Neural cell (in vitro differentiated cells): ENCODE measurements at regions not wholly inside any gene's neighbourhood (a gene's known extent, or its start where the extent isn't known, plus 50 kb on each side); places are given as distances from the start of the nearest gene placed in this dataset.

Experiments
- H2AFZ ChIP-seq: fragments of 200-600, 300-800 bp; sonication (generic), shearing (Covaris generic); 2 replicates; pipeline ENCODE4 v1.6.0; 2014; ENCODE audit warnings: low read depth, mild to moderate bottlenecking, antibody characterized with exemption, low read length, moderate library complexity
- H3F3A ChIP-seq: fragments of 200-600 bp; shearing (Covaris generic); 2 replicates; pipeline ENCODE4 v1.6.1; 2016; ENCODE audit warnings: mild to moderate bottlenecking, moderate library complexity, mixed read lengths, antibody characterized with exemption, low read length; ENCODE audit not compliant: insufficient read depth, poor library complexity, severe bottlenecking
- H3K27ac ChIP-seq: fragments of 200-600, 300-800 bp; sonication (generic), shearing (Covaris generic); 2 replicates; pipeline ENCODE4 v1.5.1; 2014; ENCODE audit warnings: mild to moderate bottlenecking, low read length, moderate library complexity
- H3K27me3 ChIP-seq: fragments of 300-800, 200-600 bp; sonication (generic), shearing (Covaris generic); 2 replicates; pipeline ENCODE4 v1.6.0; 2014; ENCODE audit warnings: mild to moderate bottlenecking, low read depth, low read length, moderate library complexity; ENCODE audit not compliant: insufficient read depth
- H3K36me3 ChIP-seq: fragments of 300-800, 200-600 bp; sonication (generic), shearing (Covaris generic); 2 replicates; pipeline ENCODE4 v1.5.1; 2014; ENCODE audit warnings: mild to moderate bottlenecking, antibody characterized with exemption, low read length, moderate library complexity; ENCODE audit not compliant: insufficient read depth
- H3K4me2 ChIP-seq: fragments of 300-800, 200-600 bp; sonication (generic), shearing (Covaris generic); 2 replicates; pipeline ENCODE4 v1.6.0; 2014; ENCODE audit warnings: mild to moderate bottlenecking, low read length
- H3K4me3 ChIP-seq: fragments of 300-800, 200-600 bp; sonication (generic), shearing (Covaris generic); 2 replicates; pipeline ENCODE4 v1.5.1; 2014; ENCODE audit warnings: mild to moderate bottlenecking, low read length, moderate library complexity
- H3K79me2 ChIP-seq: fragments of 200-600 bp; shearing (Covaris generic); replicated peaks from 2 replicates; pipeline ENCODE4 v1.6.0; 2014; ENCODE audit warnings: mild to moderate bottlenecking, low read length, moderate library complexity; ENCODE audit not compliant: insufficient read depth
- H3K9ac ChIP-seq: fragments of 300-800, 200-600 bp; sonication (generic), shearing (Covaris generic); 2 replicates; pipeline ENCODE4 v1.6.1; 2016; ENCODE audit warnings: mild to moderate bottlenecking, low read length, mixed read lengths
- H3K9me2 ChIP-seq: fragments of 200-600 bp; shearing (Covaris generic); 2 replicates; pipeline ENCODE4 v1.6.1; 2016; ENCODE audit warnings: mild to moderate bottlenecking, low read length, mixed read lengths; ENCODE audit not compliant: insufficient read depth
- H3K9me3 ChIP-seq: fragments of 200-600, 300-800 bp; sonication (generic), shearing (Covaris generic); 2 replicates; pipeline ENCODE4 v1.6.1; 2016; ENCODE audit warnings: mild to moderate bottlenecking, mixed run types, low read length, moderate library complexity, mixed read lengths
- H4K20me1 ChIP-seq: fragments of 200-600 bp; shearing (Covaris generic); 2 replicates; pipeline ENCODE4 v1.6.1; 2016; ENCODE audit warnings: mild to moderate bottlenecking, mixed run types; ENCODE audit not compliant: insufficient read depth
- CTCF ChIP-seq: fragments of 450-650 bp; IDR thresholded peaks from 2 replicates; pipeline ENCODE4 v1.5.1; 2014; ENCODE audit warnings: antibody characterized with exemption, mild to moderate bottlenecking, moderate library complexity; ENCODE audit not compliant: poor library complexity, severe bottlenecking
- EP300 ChIP-seq: fragments of 450-650 bp; conservative IDR thresholded peaks from 2 replicates; pipeline ENCODE4 v1.6.1; 2014; ENCODE audit warnings: antibody characterized with exemption, mild to moderate bottlenecking, moderate library complexity; ENCODE audit not compliant: poor library complexity, severe bottlenecking
- EZH2 ChIP-seq: fragments of 200-600, 300-800 bp; shearing (Covaris generic), sonication (generic); IDR thresholded peaks from 2 replicates; pipeline ENCODE4 v1.6.1; 2014; ENCODE audit warnings: antibody characterized with exemption, low read length, borderline replicate concordance, mild to moderate bottlenecking; ENCODE audit not compliant: insufficient read depth, poor library complexity, severe bottlenecking
- MXI1 ChIP-seq: fragments of 450-650 bp; conservative IDR thresholded peaks from 2 replicates; pipeline ENCODE4 v1.6.1; 2014; ENCODE audit warnings: antibody characterized with exemption, mild to moderate bottlenecking; ENCODE audit not compliant: poor library complexity, severe bottlenecking
- POLR2AphosphoS5 ChIP-seq: IDR thresholded peaks from 2 replicates; pipeline ENCODE4 v1.6.1; 2012
- RAD21 ChIP-seq: fragments of 450-650 bp; conservative IDR thresholded peaks from 2 replicates; pipeline ENCODE4 v1.6.1; 2014; ENCODE audit warnings: antibody characterized with exemption, mild to moderate bottlenecking, moderate library complexity
- SMC3 ChIP-seq: fragments of 450-650 bp; conservative IDR thresholded peaks from 2 replicates; pipeline ENCODE4 v1.6.1; 2014; ENCODE audit warnings: antibody characterized with exemption, mild to moderate bottlenecking, moderate library complexity; ENCODE audit not compliant: poor library complexity
- TAF1 ChIP-seq: IDR thresholded peaks from 2 replicates; pipeline ENCODE4 v1.6.1; 2012; ENCODE audit warnings: low read depth
- TF ChIP-seq, protein P1 (sequence below): IDR thresholded peaks from 2 replicates; pipeline ENCODE4 v1.6.1; 2012; ENCODE audit warnings: borderline replicate concordance

- Histone ChIP-seq H3K36me3 (no peaks in the 10 kb centered on the region), H3F3A (no peaks in the 10 kb centered on the region), H3K9ac (no peak overlapping the region), H3K9me3 (no peaks in the 10 kb centered on the region), H3K9me2 (no peaks in the 10 kb centered on the region), H4K20me1 (no peaks in the 10 kb centered on the region), H3K4me2 (no peak overlapping the region), H3K27ac (no peak overlapping the region), H3K79me2 (no peaks in the 10 kb centered on the region), H3K4me3 (no peak overlapping the region), H2AFZ (no peak overlapping the region), H3K27me3 (no peaks in the 10 kb centered on the region)
- TF ChIP-seq CTCF, result no peak
- no peak for TF ChIP-seq MXI1
- TF ChIP-seq RAD21, result no peak
- no peak for TF ChIP-seq SMC3
- TF ChIP-seq EP300, result no peak
- no peak for TF ChIP-seq POLR2AphosphoS5
- TF ChIP-seq, protein P1, sequence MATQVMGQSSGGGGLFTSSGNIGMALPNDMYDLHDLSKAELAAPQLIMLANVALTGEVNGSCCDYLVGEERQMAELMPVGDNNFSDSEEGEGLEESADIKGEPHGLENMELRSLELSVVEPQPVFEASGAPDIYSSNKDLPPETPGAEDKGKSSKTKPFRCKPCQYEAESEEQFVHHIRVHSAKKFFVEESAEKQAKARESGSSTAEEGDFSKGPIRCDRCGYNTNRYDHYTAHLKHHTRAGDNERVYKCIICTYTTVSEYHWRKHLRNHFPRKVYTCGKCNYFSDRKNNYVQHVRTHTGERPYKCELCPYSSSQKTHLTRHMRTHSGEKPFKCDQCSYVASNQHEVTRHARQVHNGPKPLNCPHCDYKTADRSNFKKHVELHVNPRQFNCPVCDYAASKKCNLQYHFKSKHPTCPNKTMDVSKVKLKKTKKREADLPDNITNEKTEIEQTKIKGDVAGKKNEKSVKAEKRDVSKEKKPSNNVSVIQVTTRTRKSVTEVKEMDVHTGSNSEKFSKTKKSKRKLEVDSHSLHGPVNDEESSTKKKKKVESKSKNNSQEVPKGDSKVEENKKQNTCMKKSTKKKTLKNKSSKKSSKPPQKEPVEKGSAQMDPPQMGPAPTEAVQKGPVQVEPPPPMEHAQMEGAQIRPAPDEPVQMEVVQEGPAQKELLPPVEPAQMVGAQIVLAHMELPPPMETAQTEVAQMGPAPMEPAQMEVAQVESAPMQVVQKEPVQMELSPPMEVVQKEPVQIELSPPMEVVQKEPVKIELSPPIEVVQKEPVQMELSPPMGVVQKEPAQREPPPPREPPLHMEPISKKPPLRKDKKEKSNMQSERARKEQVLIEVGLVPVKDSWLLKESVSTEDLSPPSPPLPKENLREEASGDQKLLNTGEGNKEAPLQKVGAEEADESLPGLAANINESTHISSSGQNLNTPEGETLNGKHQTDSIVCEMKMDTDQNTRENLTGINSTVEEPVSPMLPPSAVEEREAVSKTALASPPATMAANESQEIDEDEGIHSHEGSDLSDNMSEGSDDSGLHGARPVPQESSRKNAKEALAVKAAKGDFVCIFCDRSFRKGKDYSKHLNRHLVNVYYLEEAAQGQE, result no peak
- no peak for TF ChIP-seq TAF1
- no peak for TF ChIP-seq EZH2
Measured at GRCh38 chr2:43160778-43161177, 65.6 kb downstream of the ZFP36L2 start.

- Histone ChIP-seq H3K4me2 (no peak overlapping the region), H3K4me3 (no peak overlapping the region), H3K27me3 (no peaks in the 10 kb centered on the region), H3K79me2 (no peaks in the 10 kb centered on the region), H4K20me1 (no peaks in the 10 kb centered on the region), H3K9me3 (no peaks in the 10 kb centered on the region), H3F3A (no peaks in the 10 kb centered on the region), H2AFZ (no peak overlapping the region), H3K36me3 (no peaks in the 10 kb centered on the region), H3K9ac (no peak overlapping the region), H3K27ac (no peak overlapping the region), H3K9me2 (no peaks in the 10 kb centered on the region)
- TF ChIP-seq POLR2AphosphoS5, result no peak
Measured at GRCh38 chr2:43159797-43160196, 66.6 kb downstream of the ZFP36L2 start.

DNA sequence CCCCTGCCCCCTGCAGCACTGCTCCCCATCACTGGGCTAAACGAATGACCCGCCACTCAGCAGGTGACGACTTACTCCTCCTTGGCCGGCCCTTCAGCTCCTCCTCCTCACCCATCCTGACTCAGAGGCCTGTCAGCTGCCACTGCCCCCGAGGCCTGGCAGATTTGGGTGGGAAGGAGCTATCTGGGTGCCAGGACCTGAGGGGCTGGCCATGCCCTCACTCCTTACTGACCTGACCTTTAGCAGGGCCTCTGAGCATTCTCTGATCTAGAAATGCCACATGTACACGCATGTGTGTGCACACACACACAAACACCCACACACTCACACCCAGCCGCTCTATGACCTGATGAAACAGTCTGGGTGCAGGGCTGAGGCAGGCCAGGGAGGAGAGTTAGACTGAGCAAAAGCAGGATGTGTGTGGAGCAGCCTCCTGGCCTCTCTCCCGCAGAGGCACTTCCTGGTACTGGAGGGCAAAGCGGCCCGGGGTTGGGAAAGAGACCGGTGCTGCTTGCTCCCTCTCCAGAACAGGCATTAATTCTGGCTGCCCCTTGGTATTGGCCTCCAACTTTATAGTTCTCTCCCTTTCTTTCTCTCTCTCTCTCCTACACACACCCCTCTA lies 68.0 kb downstream of the ZFP36L2 start:
- Histone ChIP-seq H3F3A (no peaks in the 10 kb centered on the region), H3K9me2 (no peaks in the 10 kb centered on the region), H3K4me2 (no peak overlapping the region), H3K79me2 (no peaks in the 10 kb centered on the region), H4K20me1 (no peaks in the 10 kb centered on the region), H3K4me3 (no peak overlapping the region), H3K36me3 (no peaks in the 10 kb centered on the region), H2AFZ (no peak overlapping the region), H3K9ac (no peak overlapping the region), H3K27me3 (no peaks in the 10 kb centered on the region), H3K9me3 (no peaks in the 10 kb centered on the region), H3K27ac (no peak overlapping the region)
- TF ChIP-seq SMC3 (no peak), EP300 (no peak), CTCF (no peak), RAD21 (no peak), TAF1 (no peak), EZH2 (no peak), MXI1 (no peak), POLR2AphosphoS5 (no peak)
- TF ChIP-seq, protein P1, result no peak
